ENCODE measurements at regions not wholly inside any gene's neighbourhood (a gene's known extent, or its start where the extent isn't known, plus 50 kb on each side); places are given as distances from the start of the nearest gene placed in this dataset.

GRCh38 chr2:209029249-209029648 is 394.6 kb upstream of the MAP2 start:
- no peaks in the 10 kb centered on the region for H3K4me1 ChIP-seq (ENCODE audit: control insufficient read depth in 2 of 3, insufficient read depth in 2 of 3, low read depth in 1 of 3, low read length in 3 of 3)
- no peak for TF ChIP-seq CTCF (IDR thresholded peaks at IDR 0.05; ENCODE audit: borderline replicate concordance, extremely low read depth, insufficient read depth)
- H3K36me3 ChIP-seq (ENCODE audit: control insufficient read depth in 2 of 3, insufficient read depth in 3 of 3, low read length in 3 of 3), result no peaks in the 10 kb centered on the region
- intact Hi-C loops (cut with DNase I), result no loop called here
- H3K9me3 ChIP-seq (ENCODE audit: control insufficient read depth in 2 of 3, insufficient read depth in 1 of 3, low read length in 3 of 3), result no peaks in the 10 kb centered on the region
- no peak overlapping the region for H3K27ac ChIP-seq (ENCODE audit: low read depth in 2 of 2, low read length in 2 of 2)
- FAIRE-seq, result no peak
- no peak for DNase-seq
- no peak overlapping the region for H3K4me3 ChIP-seq (ENCODE audit: low read length in 3 of 3)
- H3K27me3 ChIP-seq (ENCODE audit: control insufficient read depth, insufficient read depth, low read length), result no peaks in the 10 kb centered on the region
- H3K9ac ChIP-seq (ENCODE audit: low read length in 3 of 3), result no peak overlapping the region

- Histone ChIP-seq H3K4me3 (ENCODE audit: low read length in 3 of 3) (no peak overlapping the region), H3K27ac (ENCODE audit: low read depth in 2 of 2, low read length in 2 of 2) (no peak overlapping the region), H3K9me3 (ENCODE audit: control insufficient read depth in 2 of 3, insufficient read depth in 1 of 3, low read length in 3 of 3) (no peaks in the 10 kb centered on the region), H3K27me3 (ENCODE audit: control insufficient read depth, insufficient read depth, low read length) (no peaks in the 10 kb centered on the region), H3K4me1 (ENCODE audit: control insufficient read depth in 2 of 3, insufficient read depth in 2 of 3, low read depth in 1 of 3, low read length in 3 of 3) (no peaks in the 10 kb centered on the region), H3K9ac (ENCODE audit: low read length in 3 of 3) (no peak overlapping the region), H3K36me3 (ENCODE audit: control insufficient read depth in 2 of 3, insufficient read depth in 3 of 3, low read length in 3 of 3) (no peaks in the 10 kb centered on the region)
- no peak for DNase-seq
- no peak for TF ChIP-seq CTCF (IDR thresholded peaks at IDR 0.05; ENCODE audit: borderline replicate concordance, extremely low read depth, insufficient read depth)
- no peak for FAIRE-seq
- intact Hi-C loops (cut with DNase I), result no loop called here
Observed at GRCh38 chr2:209044307-209044706, 379.5 kb upstream of the MAP2 start.

- intact Hi-C loops (cut with DNase I), result no loop called here
- no peaks in the 10 kb centered on the region for H3K4me1 ChIP-seq (ENCODE audit: control insufficient read depth in 2 of 3, insufficient read depth in 2 of 3, low read depth in 1 of 3, low read length in 3 of 3)
- no peaks in the 10 kb centered on the region for H3K36me3 ChIP-seq (ENCODE audit: control insufficient read depth in 2 of 3, insufficient read depth in 3 of 3, low read length in 3 of 3)
- H3K9me3 ChIP-seq (ENCODE audit: control insufficient read depth in 2 of 3, insufficient read depth in 1 of 3, low read length in 3 of 3), result no peaks in the 10 kb centered on the region
- TF ChIP-seq CTCF (IDR thresholded peaks at IDR 0.05; ENCODE audit: borderline replicate concordance, extremely low read depth, insufficient read depth), result no peak
- DNase-seq (no peak), FAIRE-seq (no peak)
- H3K27me3 ChIP-seq (ENCODE audit: control insufficient read depth, insufficient read depth, low read length), result no peaks in the 10 kb centered on the region
- H3K4me3 ChIP-seq (ENCODE audit: low read length in 3 of 3), result no peak overlapping the region
- H3K27ac ChIP-seq (ENCODE audit: low read depth in 2 of 2, low read length in 2 of 2), result no peak overlapping the region
- H3K9ac ChIP-seq (ENCODE audit: low read length in 3 of 3), result no peak overlapping the region
Observed at GRCh38 chr2:209046163-209046562, 377.7 kb upstream of the MAP2 start.

- Histone ChIP-seq H3K27me3 (ENCODE audit: control insufficient read depth, insufficient read depth, low read length) (no peaks in the 10 kb centered on the region), H3K36me3 (ENCODE audit: control insufficient read depth in 2 of 3, insufficient read depth in 3 of 3, low read length in 3 of 3) (no peaks in the 10 kb centered on the region), H3K4me1 (ENCODE audit: control insufficient read depth in 2 of 3, insufficient read depth in 2 of 3, low read depth in 1 of 3, low read length in 3 of 3) (no peaks in the 10 kb centered on the region), H3K27ac (ENCODE audit: low read depth in 2 of 2, low read length in 2 of 2) (no peak overlapping the region), H3K9me3 (ENCODE audit: control insufficient read depth in 2 of 3, insufficient read depth in 1 of 3, low read length in 3 of 3) (no peaks in the 10 kb centered on the region), H3K9ac (ENCODE audit: low read length in 3 of 3) (no peak overlapping the region), H3K4me3 (ENCODE audit: low read length in 3 of 3) (no peak overlapping the region)
- no peak for FAIRE-seq
- no peak for DNase-seq
- TF ChIP-seq CTCF (IDR thresholded peaks at IDR 0.05; ENCODE audit: borderline replicate concordance, extremely low read depth, insufficient read depth), result no peak
- intact Hi-C loops (cut with DNase I), result no loop called here
Observed at GRCh38 chr2:209049608-209050007, 374.2 kb upstream of the MAP2 start.

All from kidney (tissue), 13 donors.